ENCODE measurements at regions not wholly inside any gene's neighbourhood (a gene's known extent, or its start where the extent isn't known, plus 50 kb on each side); places are given as distances from the start of the nearest gene placed in this dataset.

DNA sequence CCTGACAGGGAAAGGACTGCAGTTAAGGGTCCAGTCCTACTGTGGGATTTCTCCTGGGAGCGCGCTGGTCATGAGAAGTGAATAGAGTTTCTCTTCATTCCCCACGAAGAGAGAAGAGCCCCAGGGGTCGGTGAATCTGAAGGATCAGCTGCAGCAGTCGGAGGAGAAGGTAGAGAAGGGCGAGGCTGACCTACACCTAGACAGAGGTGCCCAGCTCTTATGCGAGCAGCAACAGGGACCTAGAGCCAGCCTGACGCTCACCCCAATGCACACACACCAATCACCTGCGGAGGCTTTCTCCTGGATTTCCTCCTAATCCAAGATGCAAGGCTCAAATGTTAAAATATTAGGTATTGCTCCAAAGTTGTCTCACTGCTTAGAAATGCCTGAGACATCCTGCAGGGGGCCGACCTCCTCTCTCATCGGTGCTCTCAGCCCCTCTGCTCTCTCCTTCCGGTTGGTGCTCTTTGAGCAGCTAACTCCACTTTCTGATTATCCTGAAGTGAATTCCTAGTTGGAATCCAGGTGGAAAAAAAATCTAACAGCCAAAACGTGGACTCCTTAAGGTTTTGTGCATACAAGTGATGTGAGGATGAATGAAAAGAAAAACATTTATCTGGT lies 176.4 kb downstream of the AHR start:
- TF ChIP-seq, protein P1, sequence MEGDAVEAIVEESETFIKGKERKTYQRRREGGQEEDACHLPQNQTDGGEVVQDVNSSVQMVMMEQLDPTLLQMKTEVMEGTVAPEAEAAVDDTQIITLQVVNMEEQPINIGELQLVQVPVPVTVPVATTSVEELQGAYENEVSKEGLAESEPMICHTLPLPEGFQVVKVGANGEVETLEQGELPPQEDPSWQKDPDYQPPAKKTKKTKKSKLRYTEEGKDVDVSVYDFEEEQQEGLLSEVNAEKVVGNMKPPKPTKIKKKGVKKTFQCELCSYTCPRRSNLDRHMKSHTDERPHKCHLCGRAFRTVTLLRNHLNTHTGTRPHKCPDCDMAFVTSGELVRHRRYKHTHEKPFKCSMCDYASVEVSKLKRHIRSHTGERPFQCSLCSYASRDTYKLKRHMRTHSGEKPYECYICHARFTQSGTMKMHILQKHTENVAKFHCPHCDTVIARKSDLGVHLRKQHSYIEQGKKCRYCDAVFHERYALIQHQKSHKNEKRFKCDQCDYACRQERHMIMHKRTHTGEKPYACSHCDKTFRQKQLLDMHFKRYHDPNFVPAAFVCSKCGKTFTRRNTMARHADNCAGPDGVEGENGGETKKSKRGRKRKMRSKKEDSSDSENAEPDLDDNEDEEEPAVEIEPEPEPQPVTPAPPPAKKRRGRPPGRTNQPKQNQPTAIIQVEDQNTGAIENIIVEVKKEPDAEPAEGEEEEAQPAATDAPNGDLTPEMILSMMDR (IDR thresholded peaks at IDR 0.05) = no peak
- TF ChIP-seq POLR2AphosphoS5 (IDR thresholded peaks at IDR 0.05) = no peak
- no peak for TF ChIP-seq POLR2A (IDR thresholded peaks at IDR 0.05)

All from breast epithelium (tissue), 3 donors.